ENCODE measurements at regions not wholly inside any gene's neighbourhood (a gene's known extent, or its start where the extent isn't known, plus 50 kb on each side); places are given as distances from the start of the nearest gene placed in this dataset.

GRCh38 chr2:120430501-120430830 lies 84.5 kb downstream of the INHBB start (continued):
- no peak for TF ChIP-seq NR2C2 (IDR thresholded peaks at IDR 0.05; ENCODE audit: borderline replicate concordance, control insufficient read depth, insufficient read length, low read depth)
- no peak for TF ChIP-seq YY1 (IDR thresholded peaks at IDR 0.05; ENCODE audit: low read depth, low read length)
- no peak for TF ChIP-seq CHD4 (IDR thresholded peaks at IDR 0.05)
- no peak for TF ChIP-seq CUX1 (IDR thresholded peaks at IDR 0.05; ENCODE audit: insufficient replicate concordance, low read depth, low read length)
- TF ChIP-seq CBFB (IDR thresholded peaks at IDR 0.05; ENCODE audit: low read depth), result no peak
- TF ChIP-seq BCLAF1 (IDR thresholded peaks at IDR 0.05), result no peak

All from GM12878 (cell line).